ENCODE measurements at regions not wholly inside any gene's neighbourhood (a gene's known extent, or its start where the extent isn't known, plus 50 kb on each side); places are given as distances from the start of the nearest gene placed in this dataset.

DNA sequence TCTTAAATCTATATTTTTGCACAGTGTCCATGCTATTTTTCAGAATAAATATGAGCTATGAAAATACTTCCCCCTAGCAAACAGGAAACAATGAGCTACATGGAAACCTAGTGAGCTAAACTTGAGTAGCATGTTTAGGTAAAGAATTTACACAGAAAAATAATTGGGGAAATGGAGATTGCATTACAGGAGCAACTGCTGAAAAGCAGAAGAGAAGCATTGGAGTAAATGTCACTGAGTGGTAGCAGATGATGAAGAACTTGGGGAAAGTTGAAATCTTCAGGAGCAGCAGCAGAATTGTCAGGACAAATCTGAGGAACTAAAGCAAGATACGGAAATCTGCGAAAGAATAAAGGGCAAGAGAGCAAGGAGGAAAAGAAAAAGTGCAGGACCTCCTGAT lies 610.3 kb downstream of the TLE1 start (continued):
- TF ChIP-seq, protein P1, sequence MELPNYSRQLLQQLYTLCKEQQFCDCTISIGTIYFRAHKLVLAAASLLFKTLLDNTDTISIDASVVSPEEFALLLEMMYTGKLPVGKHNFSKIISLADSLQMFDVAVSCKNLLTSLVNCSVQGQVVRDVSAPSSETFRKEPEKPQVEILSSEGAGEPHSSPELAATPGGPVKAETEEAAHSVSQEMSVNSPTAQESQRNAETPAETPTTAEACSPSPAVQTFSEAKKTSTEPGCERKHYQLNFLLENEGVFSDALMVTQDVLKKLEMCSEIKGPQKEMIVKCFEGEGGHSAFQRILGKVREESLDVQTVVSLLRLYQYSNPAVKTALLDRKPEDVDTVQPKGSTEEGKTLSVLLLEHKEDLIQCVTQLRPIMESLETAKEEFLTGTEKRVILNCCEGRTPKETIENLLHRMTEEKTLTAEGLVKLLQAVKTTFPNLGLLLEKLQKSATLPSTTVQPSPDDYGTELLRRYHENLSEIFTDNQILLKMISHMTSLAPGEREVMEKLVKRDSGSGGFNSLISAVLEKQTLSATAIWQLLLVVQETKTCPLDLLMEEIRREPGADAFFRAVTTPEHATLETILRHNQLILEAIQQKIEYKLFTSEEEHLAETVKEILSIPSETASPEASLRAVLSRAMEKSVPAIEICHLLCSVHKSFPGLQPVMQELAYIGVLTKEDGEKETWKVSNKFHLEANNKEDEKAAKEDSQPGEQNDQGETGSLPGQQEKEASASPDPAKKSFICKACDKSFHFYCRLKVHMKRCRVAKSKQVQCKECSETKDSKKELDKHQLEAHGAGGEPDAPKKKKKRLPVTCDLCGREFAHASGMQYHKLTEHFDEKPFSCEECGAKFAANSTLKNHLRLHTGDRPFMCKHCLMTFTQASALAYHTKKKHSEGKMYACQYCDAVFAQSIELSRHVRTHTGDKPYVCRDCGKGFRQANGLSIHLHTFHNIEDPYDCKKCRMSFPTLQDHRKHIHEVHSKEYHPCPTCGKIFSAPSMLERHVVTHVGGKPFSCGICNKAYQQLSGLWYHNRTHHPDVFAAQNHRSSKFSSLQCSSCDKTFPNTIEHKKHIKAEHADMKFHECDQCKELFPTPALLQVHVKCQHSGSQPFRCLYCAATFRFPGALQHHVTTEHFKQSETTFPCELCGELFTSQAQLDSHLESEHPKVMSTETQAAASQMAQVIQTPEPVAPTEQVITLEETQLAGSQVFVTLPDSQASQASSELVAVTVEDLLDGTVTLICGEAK (IDR thresholded peaks at IDR 0.05): no peak
- TF ChIP-seq, protein P1 (CRISPR knock-in tag; IDR thresholded peaks at IDR 0.05): no peak
- no peak for TF ChIP-seq E2F3 (CRISPR knock-in tag; IDR thresholded peaks at IDR 0.05)
- TF ChIP-seq BCOR (IDR thresholded peaks at IDR 0.05): no peak
- no peak for TF ChIP-seq NRF1 (conservative IDR thresholded peaks at IDR 0.05 in 1 of 2, IDR thresholded peaks at IDR 0.05 in 1 of 2)
- TF ChIP-seq ZKSCAN8 (CRISPR knock-in tag; IDR thresholded peaks at IDR 0.05): no peak
- TF ChIP-seq MCM5 (IDR thresholded peaks at IDR 0.05; ENCODE audit: low read depth): no peak
